ENCODE measurements at regions not wholly inside any gene's neighbourhood (a gene's known extent, or its start where the extent isn't known, plus 50 kb on each side); places are given as distances from the start of the nearest gene placed in this dataset.

GRCh38 chr3:124322309-124322880 lies 330.5 kb upstream of the ROPN1 start:
- no peak for DNase-seq
- H3K9ac ChIP-seq (ENCODE audit: insufficient read depth, low read length, poor library complexity, severe bottlenecking) = no peak overlapping the region
- peaks cover 0 to 4% (median 0%) of the 10 kb centered on the region in 7 donors for H3K9me3 Mint-ChIP-seq
- no peaks in the 10 kb centered on the region for H3K79me2 ChIP-seq (ENCODE audit: insufficient read depth, low read length)
- H3K4me1 Mint-ChIP-seq = peaks cover 4% of the 10 kb centered on the region
- H3K27ac ChIP-seq (ENCODE audit: low read depth in 1 of 2, low read length in 2 of 2) = no peak overlapping the region
- H3K4me3 ChIP-seq (replicated peaks in 1 of 3; ENCODE audit: low read depth in 2 of 3, low read length in 3 of 3) = no peak overlapping the region
- H3K36me3 Mint-ChIP-seq = no peaks in the 10 kb centered on the region
- no peaks in the 10 kb centered on the region for H4K20me1 ChIP-seq (ENCODE audit: insufficient read depth, low read length)
- no peaks in the 10 kb centered on the region for H3K27me3 ChIP-seq (ENCODE audit: control insufficient read depth in 2 of 2, insufficient read depth in 2 of 2, low read length in 2 of 2)
- no peaks in the 10 kb centered on the region for H3K9me3 ChIP-seq (replicated peaks in 1 of 2; ENCODE audit: control insufficient read depth in 1 of 2, insufficient read depth in 1 of 2, low read length in 2 of 2)
- intact Hi-C loops (cut with micrococcal nuclease) = no loop called here
- H2AFZ ChIP-seq (ENCODE audit: insufficient read depth, low read depth, low read length, poor library complexity, severe bottlenecking) = no peak overlapping the region
- 100% methylated on average over 2 of the region's 3 CpGs for WGBS (ENCODE audit: insufficient coverage)
- H3K4me1 ChIP-seq (ENCODE audit: control insufficient read depth in 1 of 2, insufficient read depth in 2 of 2, low read length in 2 of 2) = no peaks in the 10 kb centered on the region
- H3K36me3 ChIP-seq (replicated peaks in 1 of 2; ENCODE audit: control insufficient read depth in 1 of 2, insufficient read depth in 2 of 2, low read length in 2 of 2) = no peaks in the 10 kb centered on the region
- H3K27ac Mint-ChIP-seq = no peak overlapping the region
- H3K27me3 Mint-ChIP-seq (ENCODE audit: low read depth in 3 of 3) = peaks cover 0 to 5% (median 2%) of the 10 kb centered on the region in 3 donors
- TF ChIP-seq, protein P1, sequence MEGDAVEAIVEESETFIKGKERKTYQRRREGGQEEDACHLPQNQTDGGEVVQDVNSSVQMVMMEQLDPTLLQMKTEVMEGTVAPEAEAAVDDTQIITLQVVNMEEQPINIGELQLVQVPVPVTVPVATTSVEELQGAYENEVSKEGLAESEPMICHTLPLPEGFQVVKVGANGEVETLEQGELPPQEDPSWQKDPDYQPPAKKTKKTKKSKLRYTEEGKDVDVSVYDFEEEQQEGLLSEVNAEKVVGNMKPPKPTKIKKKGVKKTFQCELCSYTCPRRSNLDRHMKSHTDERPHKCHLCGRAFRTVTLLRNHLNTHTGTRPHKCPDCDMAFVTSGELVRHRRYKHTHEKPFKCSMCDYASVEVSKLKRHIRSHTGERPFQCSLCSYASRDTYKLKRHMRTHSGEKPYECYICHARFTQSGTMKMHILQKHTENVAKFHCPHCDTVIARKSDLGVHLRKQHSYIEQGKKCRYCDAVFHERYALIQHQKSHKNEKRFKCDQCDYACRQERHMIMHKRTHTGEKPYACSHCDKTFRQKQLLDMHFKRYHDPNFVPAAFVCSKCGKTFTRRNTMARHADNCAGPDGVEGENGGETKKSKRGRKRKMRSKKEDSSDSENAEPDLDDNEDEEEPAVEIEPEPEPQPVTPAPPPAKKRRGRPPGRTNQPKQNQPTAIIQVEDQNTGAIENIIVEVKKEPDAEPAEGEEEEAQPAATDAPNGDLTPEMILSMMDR (IDR thresholded peaks at IDR 0.05) = no peak
- H3K4me3 Mint-ChIP-seq = no peak overlapping the region
- H3K4me2 ChIP-seq (replicated peaks; ENCODE audit: extremely low read depth, low read length, poor library complexity, severe bottlenecking) = no peak overlapping the region

GRCh38 chr3:124322966-124323365 lies 331.0 kb upstream of the ROPN1 start:
- no peaks in the 10 kb centered on the region for H3K27me3 ChIP-seq (ENCODE audit: control insufficient read depth in 2 of 2, insufficient read depth in 2 of 2, low read length in 2 of 2)
- Mint-ChIP-seq H3K36me3 (no peaks in the 10 kb centered on the region), H3K9me3 (peaks cover 0 to 4% (median 0%) of the 10 kb centered on the region in 7 donors), H3K4me1 (peaks cover 4% of the 10 kb centered on the region), H3K27ac (no peak overlapping the region), H3K27me3 (ENCODE audit: low read depth in 3 of 3) (peaks cover 0 to 5% (median 2%) of the 10 kb centered on the region in 3 donors), H3K4me3 (no peak overlapping the region)
- no peaks in the 10 kb centered on the region for H3K79me2 ChIP-seq (ENCODE audit: insufficient read depth, low read length)
- H3K9ac ChIP-seq (ENCODE audit: insufficient read depth, low read length, poor library complexity, severe bottlenecking) = no peak overlapping the region
- H3K4me1 ChIP-seq (ENCODE audit: control insufficient read depth in 1 of 2, insufficient read depth in 2 of 2, low read length in 2 of 2) = no peaks in the 10 kb centered on the region
- no peak for DNase-seq
- no peaks in the 10 kb centered on the region for H3K36me3 ChIP-seq (replicated peaks in 1 of 2; ENCODE audit: control insufficient read depth in 1 of 2, insufficient read depth in 2 of 2, low read length in 2 of 2)
- no peak overlapping the region for H3K4me3 ChIP-seq (replicated peaks in 1 of 3; ENCODE audit: low read depth in 2 of 3, low read length in 3 of 3)
- no peak overlapping the region for H3K4me2 ChIP-seq (replicated peaks; ENCODE audit: extremely low read depth, low read length, poor library complexity, severe bottlenecking)
- no peaks in the 10 kb centered on the region for H3K9me3 ChIP-seq (replicated peaks in 1 of 2; ENCODE audit: control insufficient read depth in 1 of 2, insufficient read depth in 1 of 2, low read length in 2 of 2)
- no peaks in the 10 kb centered on the region for H4K20me1 ChIP-seq (ENCODE audit: insufficient read depth, low read length)
- TF ChIP-seq, protein P1 (IDR thresholded peaks at IDR 0.05) = no peak
- WGBS (ENCODE audit: insufficient coverage) = 100% methylated on average over 2 of the region's 4 CpGs
- intact Hi-C loops (cut with micrococcal nuclease) = no loop called here
- H3K27ac ChIP-seq (ENCODE audit: low read depth in 1 of 2, low read length in 2 of 2) = no peak overlapping the region
- no peak overlapping the region for H2AFZ ChIP-seq (ENCODE audit: insufficient read depth, low read depth, low read length, poor library complexity, severe bottlenecking)

Measured in CD14-positive monocyte (primary cell).